ENCODE measurements at regions not wholly inside any gene's neighbourhood (a gene's known extent, or its start where the extent isn't known, plus 50 kb on each side); places are given as distances from the start of the nearest gene placed in this dataset.

- TF ChIP-seq CTCF (conservative IDR thresholded peaks at IDR 0.05; ENCODE audit: low read depth, low read length) (no peak), EZH2 (IDR thresholded peaks at IDR 0.05; ENCODE audit: borderline replicate concordance, low read depth, low read length, poor library complexity, severe bottlenecking) (no peak)
These were observed 347.9 kb upstream of the STAC start for GRCh38 chr3:36032180-36033047.
